ENCODE measurements at regions not wholly inside any gene's neighbourhood (a gene's known extent, or its start where the extent isn't known, plus 50 kb on each side); places are given as distances from the start of the nearest gene placed in this dataset.

DNA sequence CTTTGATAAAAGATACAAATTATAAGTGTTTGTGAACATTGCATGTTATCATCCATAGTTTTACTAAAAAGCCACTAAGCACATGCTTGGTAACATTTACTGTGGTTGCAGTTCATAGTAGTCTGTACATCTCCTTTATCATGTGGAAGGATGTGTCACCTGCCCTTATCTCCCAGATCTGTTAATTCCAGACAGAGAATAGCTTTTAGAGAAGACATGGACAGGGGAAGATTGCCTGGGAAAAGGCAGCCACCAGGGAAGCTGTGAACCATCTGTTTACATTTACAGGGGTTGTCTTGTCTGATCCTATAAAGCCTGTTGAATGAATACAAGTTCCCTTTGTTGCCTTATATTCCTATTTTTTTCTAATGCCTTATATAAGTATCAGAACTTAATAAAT is 396.0 kb downstream of the FAT4 start:
- no peaks in the 10 kb centered on the region for H3K36me3 ChIP-seq (ENCODE audit: control insufficient read depth in 4 of 4, insufficient read depth in 4 of 4, low read length in 3 of 4)
- H3K27me3 ChIP-seq (replicated peaks in 2 of 5; ENCODE audit: control insufficient read depth in 4 of 5, insufficient read depth in 5 of 5, low read length in 4 of 5), result no peaks in the 10 kb centered on the region
- POLR2A ChIA-PET, result no interaction called here
- no peaks in the 10 kb centered on the region for H3K4me1 ChIP-seq (ENCODE audit: control extremely low read depth in 1 of 4, control insufficient read depth in 4 of 4, insufficient read depth in 4 of 4, low read length in 3 of 4)
- no peak overlapping the region for H3K4me3 ChIP-seq (ENCODE audit: control insufficient read depth in 1 of 7, extremely low read depth in 1 of 7, insufficient read depth in 4 of 7, low read depth in 2 of 7, low read length in 6 of 7)
- no peak overlapping the region for H3K27ac ChIP-seq (ENCODE audit: insufficient read depth in 1 of 2, low read depth in 1 of 2, low read length in 2 of 2, poor library complexity in 1 of 2, severe bottlenecking in 2 of 2)
- CTCF ChIA-PET, result no interaction called here
- no peak for DNase-seq
- peaks cover 0 to 3% (median 0%) of the 10 kb centered on the region in 5 experiments for H3K9me3 ChIP-seq (ENCODE audit: control extremely low read depth in 1 of 5, control insufficient read depth in 4 of 5, insufficient read depth in 2 of 5, low read depth in 1 of 5, low read length in 4 of 5)

DNA sequence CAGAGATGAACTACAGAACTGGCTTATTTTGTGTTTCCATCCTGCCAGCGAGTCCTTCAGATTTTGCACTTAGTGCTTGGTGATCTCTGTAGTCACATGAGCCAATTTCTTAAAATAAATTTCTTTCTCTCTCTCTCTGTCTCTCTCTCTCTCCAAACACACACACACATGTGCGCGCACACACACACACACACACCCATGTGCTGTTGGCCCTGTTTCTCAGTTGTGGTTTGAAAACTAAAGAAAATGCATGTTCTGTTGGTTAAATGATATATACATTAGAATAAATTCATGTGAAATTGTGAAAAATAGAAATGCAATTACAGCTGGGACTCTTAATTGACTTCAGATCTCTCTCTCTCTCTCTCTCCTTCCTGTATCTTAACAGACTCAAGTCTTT is 399.3 kb downstream of the FAT4 start:
- no peaks in the 10 kb centered on the region for H3K4me1 ChIP-seq (ENCODE audit: control extremely low read depth in 1 of 4, control insufficient read depth in 4 of 4, insufficient read depth in 4 of 4, low read length in 3 of 4)
- no peak for DNase-seq
- POLR2A ChIA-PET, result no interaction called here
- CTCF ChIA-PET, result no interaction called here
- H3K27me3 ChIP-seq (replicated peaks in 2 of 5; ENCODE audit: control insufficient read depth in 4 of 5, insufficient read depth in 5 of 5, low read length in 4 of 5), result no peaks in the 10 kb centered on the region
- no peaks in the 10 kb centered on the region for H3K36me3 ChIP-seq (ENCODE audit: control insufficient read depth in 4 of 4, insufficient read depth in 4 of 4, low read length in 3 of 4)
- H3K4me3 ChIP-seq (ENCODE audit: control insufficient read depth in 1 of 7, extremely low read depth in 1 of 7, insufficient read depth in 4 of 7, low read depth in 2 of 7, low read length in 6 of 7), result no peak overlapping the region
- 67% methylated on average over 1 of the region's 3 CpGs for WGBS (ENCODE audit: insufficient coverage)
- no peaks in the 10 kb centered on the region for H3K9me3 ChIP-seq (ENCODE audit: control extremely low read depth in 1 of 5, control insufficient read depth in 4 of 5, insufficient read depth in 2 of 5, low read depth in 1 of 5, low read length in 4 of 5)
- H3K27ac ChIP-seq (ENCODE audit: insufficient read depth in 1 of 2, low read depth in 1 of 2, low read length in 2 of 2, poor library complexity in 1 of 2, severe bottlenecking in 2 of 2), result no peak overlapping the region

GRCh38 chr4:125714845-125715244 is 400.1 kb downstream of the FAT4 start:
- Histone ChIP-seq H3K27me3 (replicated peaks in 2 of 5; ENCODE audit: control insufficient read depth in 4 of 5, insufficient read depth in 5 of 5, low read length in 4 of 5) (no peaks in the 10 kb centered on the region), H3K9me3 (ENCODE audit: control extremely low read depth in 1 of 5, control insufficient read depth in 4 of 5, insufficient read depth in 2 of 5, low read depth in 1 of 5, low read length in 4 of 5) (no peaks in the 10 kb centered on the region), H3K36me3 (ENCODE audit: control insufficient read depth in 4 of 4, insufficient read depth in 4 of 4, low read length in 3 of 4) (no peaks in the 10 kb centered on the region), H3K4me1 (ENCODE audit: control extremely low read depth in 1 of 4, control insufficient read depth in 4 of 4, insufficient read depth in 4 of 4, low read length in 3 of 4) (no peaks in the 10 kb centered on the region), H3K27ac (ENCODE audit: insufficient read depth in 1 of 2, low read depth in 1 of 2, low read length in 2 of 2, poor library complexity in 1 of 2, severe bottlenecking in 2 of 2) (no peak overlapping the region), H3K4me3 (ENCODE audit: control insufficient read depth in 1 of 7, extremely low read depth in 1 of 7, insufficient read depth in 4 of 7, low read depth in 2 of 7, low read length in 6 of 7) (no peak overlapping the region)
- CTCF ChIA-PET, result no interaction called here
- POLR2A ChIA-PET, result no interaction called here
- no peak for DNase-seq

DNA sequence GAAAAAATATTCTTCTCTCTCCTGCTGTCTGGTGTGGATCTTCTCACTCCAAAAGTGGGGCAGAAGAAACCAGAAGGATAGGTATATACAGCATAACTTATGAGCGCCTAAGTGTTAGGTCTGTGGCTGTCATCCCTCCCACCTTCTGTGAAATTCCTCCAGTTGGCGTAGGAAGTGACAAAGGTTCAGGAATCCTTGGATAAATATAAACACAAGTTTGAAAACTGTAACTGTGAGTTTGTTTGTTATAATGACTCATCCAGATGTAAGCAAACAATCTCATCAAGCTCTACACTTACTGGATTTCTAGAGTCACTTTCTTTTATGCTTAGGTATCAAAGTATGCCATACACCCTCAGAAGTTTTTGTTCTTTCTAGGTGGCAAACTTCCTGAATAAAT is 405.2 kb downstream of the FAT4 start:
- Histone ChIP-seq H3K27me3 (replicated peaks in 2 of 5; ENCODE audit: control insufficient read depth in 4 of 5, insufficient read depth in 5 of 5, low read length in 4 of 5) (no peaks in the 10 kb centered on the region), H3K27ac (ENCODE audit: insufficient read depth in 1 of 2, low read depth in 1 of 2, low read length in 2 of 2, poor library complexity in 1 of 2, severe bottlenecking in 2 of 2) (no peak overlapping the region), H3K36me3 (ENCODE audit: control insufficient read depth in 4 of 4, insufficient read depth in 4 of 4, low read length in 3 of 4) (no peaks in the 10 kb centered on the region), H3K4me1 (ENCODE audit: control extremely low read depth in 1 of 4, control insufficient read depth in 4 of 4, insufficient read depth in 4 of 4, low read length in 3 of 4) (no peaks in the 10 kb centered on the region), H3K4me3 (ENCODE audit: control insufficient read depth in 1 of 7, extremely low read depth in 1 of 7, insufficient read depth in 4 of 7, low read depth in 2 of 7, low read length in 6 of 7) (no peak overlapping the region), H3K9me3 (ENCODE audit: control extremely low read depth in 1 of 5, control insufficient read depth in 4 of 5, insufficient read depth in 2 of 5, low read depth in 1 of 5, low read length in 4 of 5) (no peaks in the 10 kb centered on the region)
- ChIA-PET POLR2A (no interaction called here), CTCF (no interaction called here)
- no peak for DNase-seq
- WGBS (ENCODE audit: insufficient coverage), result no CpG with 5 or more reads among the region's 2 CpGs

- H3K36me3 ChIP-seq (ENCODE audit: control insufficient read depth in 4 of 4, insufficient read depth in 4 of 4, low read length in 3 of 4), result no peaks in the 10 kb centered on the region
- ChIA-PET POLR2A (no interaction called here), CTCF (no interaction called here)
- H3K27ac ChIP-seq (ENCODE audit: insufficient read depth in 1 of 2, low read depth in 1 of 2, low read length in 2 of 2, poor library complexity in 1 of 2, severe bottlenecking in 2 of 2), result no peak overlapping the region
- no peak for DNase-seq
- H3K27me3 ChIP-seq (replicated peaks in 2 of 5; ENCODE audit: control insufficient read depth in 4 of 5, insufficient read depth in 5 of 5, low read length in 4 of 5), result no peaks in the 10 kb centered on the region
- H3K4me1 ChIP-seq (ENCODE audit: control extremely low read depth in 1 of 4, control insufficient read depth in 4 of 4, insufficient read depth in 4 of 4, low read length in 3 of 4), result no peaks in the 10 kb centered on the region
- no peaks in the 10 kb centered on the region for H3K9me3 ChIP-seq (ENCODE audit: control extremely low read depth in 1 of 5, control insufficient read depth in 4 of 5, insufficient read depth in 2 of 5, low read depth in 1 of 5, low read length in 4 of 5)
- WGBS (ENCODE audit: insufficient coverage), result 100% methylated on average over 1 of the region's 2 CpGs
- H3K4me3 ChIP-seq (ENCODE audit: control insufficient read depth in 1 of 7, extremely low read depth in 1 of 7, insufficient read depth in 4 of 7, low read depth in 2 of 7, low read length in 6 of 7), result no peak overlapping the region
Observed at GRCh38 chr4:125722009-125722408, 407.3 kb downstream of the FAT4 start.

DNA sequence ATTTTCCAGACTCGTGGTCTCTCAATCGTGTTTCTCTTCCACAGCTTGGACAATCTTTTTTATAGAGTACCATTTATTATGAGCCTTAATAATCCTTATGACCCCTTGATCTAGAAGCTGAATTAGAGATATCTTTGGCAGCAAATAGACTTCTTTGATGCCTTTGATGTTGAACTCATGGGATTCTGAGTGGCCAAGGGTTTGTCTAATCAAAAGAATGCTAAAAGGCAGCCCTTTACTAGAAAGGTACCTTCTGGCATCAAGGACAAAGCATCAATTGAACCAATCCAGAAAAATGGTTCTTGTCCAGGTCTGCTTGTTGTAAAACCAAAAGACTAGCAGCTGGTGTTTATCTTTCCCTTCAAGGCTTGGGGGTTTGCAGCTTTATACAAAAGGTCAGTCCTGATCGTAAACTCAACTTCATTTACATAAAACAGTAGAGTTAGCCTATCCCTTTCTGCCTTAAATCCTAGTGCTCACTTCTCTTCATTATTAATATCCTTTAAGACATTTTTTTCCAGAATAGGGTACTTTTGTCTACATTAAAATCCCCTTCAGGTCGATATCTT is 411.3 kb downstream of the FAT4 start:
- POLR2A ChIA-PET, result interaction anchor here (0.6 kb wide), 1 partner anchor 444 kb away, joined by 3 read pairs; no protein-coding TSS in a partner anchor
- Histone ChIP-seq H3K27me3 (replicated peaks in 2 of 5; ENCODE audit: control insufficient read depth in 4 of 5, insufficient read depth in 5 of 5, low read length in 4 of 5) (no peaks in the 10 kb centered on the region), H3K4me3 (ENCODE audit: control insufficient read depth in 1 of 7, extremely low read depth in 1 of 7, insufficient read depth in 4 of 7, low read depth in 2 of 7, low read length in 6 of 7) (no peak overlapping the region), H3K4me1 (ENCODE audit: control extremely low read depth in 1 of 4, control insufficient read depth in 4 of 4, insufficient read depth in 4 of 4, low read length in 3 of 4) (no peaks in the 10 kb centered on the region), H3K9me3 (ENCODE audit: control extremely low read depth in 1 of 5, control insufficient read depth in 4 of 5, insufficient read depth in 2 of 5, low read depth in 1 of 5, low read length in 4 of 5) (no peaks in the 10 kb centered on the region), H3K36me3 (ENCODE audit: control insufficient read depth in 4 of 4, insufficient read depth in 4 of 4, low read length in 3 of 4) (no peaks in the 10 kb centered on the region), H3K27ac (ENCODE audit: insufficient read depth in 1 of 2, low read depth in 1 of 2, low read length in 2 of 2, poor library complexity in 1 of 2, severe bottlenecking in 2 of 2) (no peak overlapping the region)
- no peak for DNase-seq
- CTCF ChIA-PET, result no interaction called here
- WGBS (ENCODE audit: insufficient coverage), result 94% methylated on average over 3 of the region's 4 CpGs

- ChIA-PET POLR2A (no interaction called here), CTCF (no interaction called here)
- no peak overlapping the region for H3K27ac ChIP-seq (ENCODE audit: insufficient read depth in 1 of 2, low read depth in 1 of 2, low read length in 2 of 2, poor library complexity in 1 of 2, severe bottlenecking in 2 of 2)
- WGBS (ENCODE audit: insufficient coverage), result 100% methylated on average over 2 of the region's 2 CpGs
- DNase-seq, result no peak
- no peaks in the 10 kb centered on the region for H3K4me1 ChIP-seq (ENCODE audit: control extremely low read depth in 1 of 4, control insufficient read depth in 4 of 4, insufficient read depth in 4 of 4, low read length in 3 of 4)
- no peaks in the 10 kb centered on the region for H3K27me3 ChIP-seq (replicated peaks in 2 of 5; ENCODE audit: control insufficient read depth in 4 of 5, insufficient read depth in 5 of 5, low read length in 4 of 5)
- no peaks in the 10 kb centered on the region for H3K36me3 ChIP-seq (ENCODE audit: control insufficient read depth in 4 of 4, insufficient read depth in 4 of 4, low read length in 3 of 4)
- no peak overlapping the region for H3K4me3 ChIP-seq (ENCODE audit: control insufficient read depth in 1 of 7, extremely low read depth in 1 of 7, insufficient read depth in 4 of 7, low read depth in 2 of 7, low read length in 6 of 7)
- H3K9me3 ChIP-seq (ENCODE audit: control extremely low read depth in 1 of 5, control insufficient read depth in 4 of 5, insufficient read depth in 2 of 5, low read depth in 1 of 5, low read length in 4 of 5), result no peaks in the 10 kb centered on the region
Observed at GRCh38 chr4:125727931-125728330, 413.2 kb downstream of the FAT4 start.
